ENCODE measurements at regions not wholly inside any gene's neighbourhood (a gene's known extent, or its start where the extent isn't known, plus 50 kb on each side); places are given as distances from the start of the nearest gene placed in this dataset.

GRCh38 chr12:98228683-98229539, 286.5 kb upstream of the TMPO start:
- TF ChIP-seq CTCF (IDR thresholded peaks at IDR 0.05) (no peak), POLR2A (IDR thresholded peaks at IDR 0.05) (no peak), POLR2AphosphoS5 (IDR thresholded peaks at IDR 0.05) (no peak)
